ENCODE measurements at regions not wholly inside any gene's neighbourhood (a gene's known extent, or its start where the extent isn't known, plus 50 kb on each side); places are given as distances from the start of the nearest gene placed in this dataset.
A peak's percentile ranks its signal among the peaks of the same experiment; 100 is the strongest.

- DNase-seq (peak in 2 of 5 donors; percentile 36 to 42), FAIRE-seq (no peak)
- TF ChIP-seq CTCF (IDR thresholded peaks at IDR 0.05; ENCODE audit: borderline replicate concordance, extremely low read depth, insufficient read depth): no peak
- no peak overlapping the region for H3K9ac ChIP-seq (ENCODE audit: low read length in 3 of 3)
- H3K9me3 ChIP-seq (ENCODE audit: control insufficient read depth in 2 of 3, insufficient read depth in 1 of 3, low read length in 3 of 3): no peaks in the 10 kb centered on the region
- H3K27ac ChIP-seq (ENCODE audit: low read depth in 2 of 2, low read length in 2 of 2): no peak overlapping the region
- intact Hi-C loops (cut with DNase I): no loop called here
- no peaks in the 10 kb centered on the region for H3K36me3 ChIP-seq (ENCODE audit: control insufficient read depth in 2 of 3, insufficient read depth in 3 of 3, low read length in 3 of 3)
- no peaks in the 10 kb centered on the region for H3K27me3 ChIP-seq (ENCODE audit: control insufficient read depth, insufficient read depth, low read length)
- no peak overlapping the region for H3K4me3 ChIP-seq (ENCODE audit: low read length in 3 of 3)
- peaks cover 0 to 3% (median 2%) of the 10 kb centered on the region in 3 donors for H3K4me1 ChIP-seq (ENCODE audit: control insufficient read depth in 2 of 3, insufficient read depth in 2 of 3, low read depth in 1 of 3, low read length in 3 of 3)
Observed at GRCh38 chr1:14373081-14373758, 225.3 kb upstream of the KAZN start.

GRCh38 chr1:14375226-14375625 lies 223.3 kb upstream of the KAZN start:
- no peak for FAIRE-seq
- Histone ChIP-seq H3K9ac (ENCODE audit: low read length in 3 of 3) (no peak overlapping the region), H3K27ac (ENCODE audit: low read depth in 2 of 2, low read length in 2 of 2) (no peak overlapping the region), H3K4me1 (ENCODE audit: control insufficient read depth in 2 of 3, insufficient read depth in 2 of 3, low read depth in 1 of 3, low read length in 3 of 3) (peaks cover 0 to 3% (median 2%) of the 10 kb centered on the region in 3 donors), H3K27me3 (ENCODE audit: control insufficient read depth, insufficient read depth, low read length) (no peaks in the 10 kb centered on the region), H3K4me3 (ENCODE audit: low read length in 3 of 3) (no peak overlapping the region), H3K36me3 (ENCODE audit: control insufficient read depth in 2 of 3, insufficient read depth in 3 of 3, low read length in 3 of 3) (no peaks in the 10 kb centered on the region), H3K9me3 (ENCODE audit: control insufficient read depth in 2 of 3, insufficient read depth in 1 of 3, low read length in 3 of 3) (no peaks in the 10 kb centered on the region)
- no peak for TF ChIP-seq CTCF (IDR thresholded peaks at IDR 0.05; ENCODE audit: borderline replicate concordance, extremely low read depth, insufficient read depth)
- intact Hi-C loops (cut with DNase I): no loop called here
- no peak for DNase-seq

GRCh38 chr1:14377386-14377785 lies 221.1 kb upstream of the KAZN start:
- H3K9ac ChIP-seq (ENCODE audit: low read length in 3 of 3): no peak overlapping the region
- no peaks in the 10 kb centered on the region for H3K36me3 ChIP-seq (ENCODE audit: control insufficient read depth in 2 of 3, insufficient read depth in 3 of 3, low read length in 3 of 3)
- FAIRE-seq: no peak
- H3K9me3 ChIP-seq (ENCODE audit: control insufficient read depth in 2 of 3, insufficient read depth in 1 of 3, low read length in 3 of 3): no peaks in the 10 kb centered on the region
- DNase-seq: no peak
- no peak overlapping the region for H3K4me3 ChIP-seq (ENCODE audit: low read length in 3 of 3)
- intact Hi-C loops (cut with DNase I): no loop called here
- H3K27ac ChIP-seq (ENCODE audit: low read depth in 2 of 2, low read length in 2 of 2): no peak overlapping the region
- TF ChIP-seq CTCF (IDR thresholded peaks at IDR 0.05; ENCODE audit: borderline replicate concordance, extremely low read depth, insufficient read depth): no peak
- H3K27me3 ChIP-seq (ENCODE audit: control insufficient read depth, insufficient read depth, low read length): no peaks in the 10 kb centered on the region
- H3K4me1 ChIP-seq (ENCODE audit: control insufficient read depth in 2 of 3, insufficient read depth in 2 of 3, low read depth in 1 of 3, low read length in 3 of 3): peaks cover 0 to 3% (median 2%) of the 10 kb centered on the region in 3 donors

DNA sequence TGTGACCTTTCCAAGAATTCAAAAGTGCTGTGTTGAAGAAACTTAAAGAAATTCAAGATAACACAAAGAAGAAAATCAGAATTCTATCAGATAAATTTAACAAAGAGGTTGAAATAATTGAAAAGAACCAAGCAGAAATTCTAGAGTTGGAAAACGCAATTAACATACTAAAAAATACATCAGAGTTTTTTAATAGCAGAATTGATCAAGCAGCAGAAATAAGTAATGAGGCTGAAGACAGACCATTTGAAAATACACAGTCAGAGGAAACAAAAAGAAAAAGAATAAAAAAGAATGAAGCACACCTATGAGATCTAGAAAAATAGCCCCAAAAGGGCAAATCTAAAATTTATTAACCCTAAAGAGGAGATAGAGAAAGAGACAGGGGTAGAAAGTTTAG lies 218.1 kb upstream of the KAZN start:
- intact Hi-C loops (cut with DNase I): no loop called here
- Histone ChIP-seq H3K4me3 (ENCODE audit: low read length in 3 of 3) (no peak overlapping the region), H3K9ac (ENCODE audit: low read length in 3 of 3) (no peak overlapping the region), H3K36me3 (ENCODE audit: control insufficient read depth in 2 of 3, insufficient read depth in 3 of 3, low read length in 3 of 3) (no peaks in the 10 kb centered on the region), H3K4me1 (ENCODE audit: control insufficient read depth in 2 of 3, insufficient read depth in 2 of 3, low read depth in 1 of 3, low read length in 3 of 3) (no peaks in the 10 kb centered on the region), H3K27ac (ENCODE audit: low read depth in 2 of 2, low read length in 2 of 2) (no peak overlapping the region), H3K27me3 (ENCODE audit: control insufficient read depth, insufficient read depth, low read length) (no peaks in the 10 kb centered on the region), H3K9me3 (ENCODE audit: control insufficient read depth in 2 of 3, insufficient read depth in 1 of 3, low read length in 3 of 3) (no peaks in the 10 kb centered on the region)
- no peak for TF ChIP-seq CTCF (IDR thresholded peaks at IDR 0.05; ENCODE audit: borderline replicate concordance, extremely low read depth, insufficient read depth)
- DNase-seq (no peak), FAIRE-seq (peak; percentile 15)
